Uterus (tissue), 3 donors: ENCODE measurements at regions not wholly inside any gene's neighbourhood (a gene's known extent, or its start where the extent isn't known, plus 50 kb on each side); places are given as distances from the start of the nearest gene placed in this dataset.

Experiments
- DNase-seq, 2 donors: peaks; one replicate each; pipeline ENCODE4 v3.0.0-alpha.2; 2019 to 2020
- H3K27ac ChIP-seq, 2 donors: fragments of 200-600 bp; sonication (generic); 1 replicate in 1 of 2; 2 replicates in 1 of 2; pipeline ENCODE4 v1.5.1; 2016 to 2018
- H3K27me3 ChIP-seq, 2 donors: fragments of 200-600 bp; sonication (generic); one replicate each; pipeline ENCODE4 v1.5.1; 2018 to 2019; ENCODE audit warnings: control low read depth in 1 of 2
- H3K36me3 ChIP-seq, 2 donors: fragments of 200-600 bp; sonication (generic); one replicate each; pipeline ENCODE4 v1.5.1; 2019; ENCODE audit warnings: control low read depth in 1 of 2
- H3K4me1 ChIP-seq, 2 donors: fragments of 200-600 bp; sonication (generic); one replicate each; pipeline ENCODE4 v1.5.1; 2018 to 2019; ENCODE audit warnings: control low read depth in 1 of 2
- H3K4me3 ChIP-seq, 2 donors: fragments of 200-600 bp; sonication (generic); 1 replicate in 1 of 2; 2 replicates in 1 of 2; pipeline ENCODE4 v1.5.1; 2018 to 2019; ENCODE audit warnings: mild to moderate bottlenecking in 1 of 2
- H3K9me3 ChIP-seq, 2 donors: fragments of 200-600 bp; sonication (generic); one replicate each; pipeline ENCODE4 v1.5.1; 2019; ENCODE audit warnings: control low read depth in 1 of 2
- CTCF ChIP-seq, 4 experiments: fragments of 200-600 bp in 2 of 4; fragments of 450-650 bp in 2 of 4; sonication (generic) in 2 of 4; IDR thresholded peaks; one replicate each; pipeline ENCODE4 v1.5.1; 2016 to 2019; ENCODE audit warnings: antibody characterized with exemption in 4 of 4, mild to moderate bottlenecking in 2 of 4, moderate library complexity in 1 of 4
- POLR2A ChIP-seq, 2 donors: fragments of 450-650 bp; IDR thresholded peaks; one replicate each; pipeline ENCODE4 v1.6.1; 2016; ENCODE audit warnings: antibody characterized with exemption in 2 of 2, mild to moderate bottlenecking in 1 of 2, moderate library complexity in 1 of 2
- intact Hi-C: fragments of 100-400 bp; cut with DNase I; formaldehyde crosslinking; loops from one replicate; pipeline ENCODE4 v1.15.1; 2023; ENCODE audit warnings: low total_unique reads
- donor health status: DM: yes; HTN: yes; CAD: no.

DNA sequence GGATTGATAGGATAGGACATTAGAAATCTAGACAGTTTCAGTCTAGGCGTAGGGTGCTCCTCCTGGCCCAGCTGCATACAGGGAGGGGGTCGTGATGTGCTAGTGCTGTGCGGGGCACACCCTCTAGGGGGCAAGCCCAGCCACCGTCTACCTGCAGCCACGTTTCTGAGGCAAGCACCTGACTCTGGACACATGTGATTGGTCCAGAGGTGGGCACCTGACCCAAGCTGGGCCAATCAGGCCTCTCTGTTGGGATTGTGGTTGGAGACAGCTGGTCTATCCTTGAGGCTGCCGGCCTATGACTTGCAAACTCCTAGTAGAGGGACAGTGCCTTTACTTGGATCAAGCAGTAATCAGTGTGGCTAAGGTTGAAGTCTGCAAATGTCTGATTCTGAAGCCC lies 317.1 kb downstream of the BMP7 start:
- intact Hi-C loops: no loop called here
- Histone ChIP-seq H3K36me3 (no peaks in the 10 kb centered on the region), H3K4me3 (no peak overlapping the region), H3K27ac (no peak overlapping the region), H3K9me3 (no peaks in the 10 kb centered on the region), H3K4me1 (no peaks in the 10 kb centered on the region), H3K27me3 (no peaks in the 10 kb centered on the region)
- no peak for DNase-seq
- TF ChIP-seq POLR2A (IDR thresholded peaks at IDR 0.05): no peak
- TF ChIP-seq CTCF (IDR thresholded peaks at IDR 0.05): no peak

- H3K27me3 ChIP-seq: no peaks in the 10 kb centered on the region
- H3K9me3 ChIP-seq: no peaks in the 10 kb centered on the region
- intact Hi-C loops: no loop called here
- DNase-seq: no peak
- H3K36me3 ChIP-seq: no peaks in the 10 kb centered on the region
- no peak overlapping the region for H3K27ac ChIP-seq
- TF ChIP-seq CTCF (IDR thresholded peaks at IDR 0.05) (no peak), POLR2A (IDR thresholded peaks at IDR 0.05) (no peak)
- H3K4me1 ChIP-seq: no peaks in the 10 kb centered on the region
- H3K4me3 ChIP-seq: no peak overlapping the region
These were observed 314.0 kb downstream of the BMP7 start for GRCh38 chr20:56952258-56953047.

DNA sequence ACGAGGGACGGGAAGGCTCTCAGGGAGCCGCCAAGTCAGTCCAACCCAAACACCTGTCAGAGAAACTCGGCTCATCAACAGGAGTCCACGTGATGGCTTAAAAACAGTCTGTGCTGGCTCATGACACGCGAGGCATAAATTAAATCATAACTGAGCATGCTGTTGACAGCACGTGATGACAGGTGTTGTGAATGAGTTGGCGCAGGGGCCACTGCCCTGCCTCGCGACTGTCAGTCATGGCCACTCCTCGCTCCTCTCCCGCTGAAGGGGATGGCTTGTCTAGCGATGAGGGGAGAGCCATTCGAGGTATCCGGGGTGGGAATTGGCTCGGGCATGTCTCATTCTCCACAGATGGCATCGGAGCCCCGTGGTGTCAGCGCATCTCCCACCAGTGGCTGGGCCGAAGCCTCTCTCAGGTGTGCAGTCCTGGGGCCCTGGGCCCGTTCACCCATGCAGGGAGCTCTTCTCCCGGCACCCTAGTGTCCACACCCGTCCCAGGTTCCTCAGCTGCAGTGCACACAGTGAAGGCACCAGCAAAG lies 313.3 kb downstream of the BMP7 start:
- H3K36me3 ChIP-seq: no peaks in the 10 kb centered on the region
- H3K27me3 ChIP-seq: no peaks in the 10 kb centered on the region
- intact Hi-C loops: no loop called here
- no peaks in the 10 kb centered on the region for H3K4me1 ChIP-seq
- no peak for TF ChIP-seq CTCF (IDR thresholded peaks at IDR 0.05)
- TF ChIP-seq POLR2A (IDR thresholded peaks at IDR 0.05): no peak
- H3K27ac ChIP-seq: no peak overlapping the region
- no peaks in the 10 kb centered on the region for H3K9me3 ChIP-seq
- no peak overlapping the region for H3K4me3 ChIP-seq
- DNase-seq: no peak

- Histone ChIP-seq H3K9me3 (no peaks in the 10 kb centered on the region), H3K4me1 (no peaks in the 10 kb centered on the region), H3K27me3 (no peaks in the 10 kb centered on the region), H3K36me3 (no peaks in the 10 kb centered on the region), H3K27ac (no peak overlapping the region), H3K4me3 (no peak overlapping the region)
- TF ChIP-seq POLR2A (IDR thresholded peaks at IDR 0.05): no peak
- TF ChIP-seq CTCF (IDR thresholded peaks at IDR 0.05): no peak
- intact Hi-C loops: no loop called here
- DNase-seq: no peak
These were observed 311.6 kb downstream of the BMP7 start for GRCh38 chr20:56954797-56955196.

DNA sequence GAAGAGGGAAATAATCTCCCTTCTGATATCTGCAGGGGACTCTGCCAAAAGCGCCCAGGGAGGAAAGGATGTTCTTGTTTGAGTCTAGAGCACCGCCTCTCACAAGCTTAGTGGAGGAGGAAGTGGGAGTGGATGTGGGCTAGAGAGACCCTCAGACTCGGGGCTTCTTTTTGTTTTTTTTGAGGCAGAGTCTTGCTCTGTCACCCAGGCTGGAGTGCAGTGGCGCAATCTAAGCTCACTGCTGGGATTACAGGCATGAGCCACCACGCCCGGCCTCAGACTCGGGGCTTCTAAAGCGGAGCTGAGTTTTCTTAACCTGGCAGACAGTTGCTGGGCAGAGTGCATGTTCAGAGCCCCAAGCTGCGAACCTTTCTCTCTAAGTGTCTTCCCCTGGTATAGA lies 310.8 kb downstream of the BMP7 start:
- Histone ChIP-seq H3K4me1 (no peaks in the 10 kb centered on the region), H3K4me3 (no peak overlapping the region), H3K36me3 (no peaks in the 10 kb centered on the region), H3K27me3 (no peaks in the 10 kb centered on the region), H3K27ac (no peak overlapping the region), H3K9me3 (no peaks in the 10 kb centered on the region)
- intact Hi-C loops: no loop called here
- DNase-seq: no peak
- TF ChIP-seq CTCF (IDR thresholded peaks at IDR 0.05) (no peak), POLR2A (IDR thresholded peaks at IDR 0.05) (no peak)
